GM21529 (cell line): ENCODE measurements at regions not wholly inside any gene's neighbourhood (a gene's known extent, or its start where the extent isn't known, plus 50 kb on each side); places are given as distances from the start of the nearest gene placed in this dataset.
A peak's percentile ranks its signal among the peaks of the same experiment; 100 is the strongest.

Source experiments
- ATAC-seq: cut with Tn5 transposase; IDR thresholded peaks from one replicate; pipeline ENCODE4 v1.9.1; 2021; ENCODE audit not compliant: unreplicated experiment

DNA sequence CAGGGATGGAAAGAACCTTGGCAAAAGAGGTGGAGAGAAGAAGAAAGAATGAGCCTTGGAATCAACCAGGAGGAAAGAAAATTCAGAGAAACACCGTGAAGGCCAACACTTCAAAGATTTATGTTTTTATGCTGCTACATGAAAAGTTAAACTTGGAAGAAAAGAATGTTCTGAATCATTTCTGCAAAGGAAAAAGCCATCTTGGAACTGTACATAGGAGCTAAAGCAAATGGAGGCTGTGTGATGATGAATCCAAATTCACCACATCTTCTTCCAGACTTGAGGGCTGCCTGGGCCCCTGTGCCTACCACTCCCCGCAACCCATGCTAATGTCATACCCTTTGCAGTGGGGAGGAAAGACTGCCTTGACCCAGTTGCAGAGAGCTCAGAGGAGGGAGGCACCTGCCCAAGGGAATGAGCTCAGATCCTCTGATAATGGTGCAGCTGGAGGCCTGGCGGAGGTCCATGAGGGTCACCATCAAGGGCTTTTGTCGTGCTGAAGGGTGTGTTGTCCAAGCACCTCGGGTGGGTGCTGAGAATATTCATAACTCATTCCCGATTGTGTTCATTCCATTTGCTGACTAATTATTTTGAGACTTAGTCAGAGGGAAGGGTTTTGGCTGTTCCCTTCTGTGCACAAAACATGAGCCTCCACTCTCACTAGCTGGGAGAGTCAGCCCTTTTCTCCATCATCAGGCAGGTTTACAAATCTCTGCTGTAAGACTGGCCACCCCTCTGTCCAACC, 245.8 kb upstream of the JAG1 start:
- ATAC-seq: no peak

DNA sequence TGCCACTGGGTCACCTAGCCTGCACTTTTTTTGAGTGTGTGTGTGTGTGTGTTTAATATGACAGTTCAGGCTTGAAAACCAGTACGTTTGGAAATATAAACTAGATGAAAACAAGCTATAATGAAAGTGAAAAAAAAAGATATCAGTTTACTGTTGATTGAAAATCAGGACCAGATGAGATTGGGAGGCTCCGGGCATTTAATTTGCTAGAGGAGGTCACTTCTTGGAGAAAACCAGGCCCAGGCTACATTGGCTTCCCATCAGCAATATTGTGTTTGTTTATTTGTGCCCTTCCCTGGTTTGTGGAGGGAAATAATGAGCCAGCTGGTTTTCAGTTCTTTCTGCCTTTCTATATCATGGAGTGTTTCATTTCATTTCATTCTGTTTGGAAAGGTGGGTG, 246.6 kb upstream of the JAG1 start:
- ATAC-seq: no peak

DNA sequence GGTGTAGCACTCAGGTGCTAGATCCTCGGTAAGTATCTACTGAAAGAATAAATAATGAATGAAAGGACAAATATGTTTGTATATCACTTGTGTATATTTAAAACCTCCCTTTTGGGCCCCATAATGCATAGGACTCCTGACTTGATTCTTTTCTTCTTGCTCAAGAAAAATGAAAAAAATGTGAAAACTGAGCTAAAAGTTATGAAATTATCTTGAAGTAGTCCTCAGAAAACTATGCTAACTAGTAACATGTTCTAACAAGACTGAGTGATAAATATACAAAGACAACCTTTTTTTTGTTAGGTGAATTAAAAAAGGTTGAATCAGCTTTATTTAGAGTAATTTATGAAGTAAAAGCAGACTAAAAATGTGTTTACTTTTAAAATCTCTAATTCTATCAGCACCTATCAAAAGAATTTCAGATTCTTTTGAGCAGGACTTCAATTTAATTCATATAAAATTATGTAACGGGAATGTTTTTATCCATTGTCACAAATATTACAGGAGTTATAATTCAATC, 247.8 kb upstream of the JAG1 start:
- ATAC-seq: no peak

DNA sequence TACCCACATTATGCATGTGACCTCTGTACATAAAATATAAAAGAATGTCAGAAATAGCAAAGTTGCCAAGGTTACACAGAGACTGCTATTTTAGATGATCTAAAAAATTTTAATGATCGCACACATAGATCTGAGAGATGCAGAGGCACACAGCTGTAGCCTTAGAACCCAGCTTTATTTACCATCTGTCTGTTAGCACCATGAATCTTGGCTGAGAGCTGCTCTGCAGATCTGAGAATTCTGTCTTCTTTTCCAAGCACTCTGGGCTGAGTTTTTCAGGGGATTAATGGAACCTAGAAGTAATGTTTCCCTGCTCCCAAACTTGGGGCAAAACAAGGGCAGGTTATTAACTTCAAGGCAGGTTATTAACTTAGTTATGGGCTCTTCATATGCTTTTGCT, 248.7 kb upstream of the JAG1 start:
- no peak for ATAC-seq

DNA sequence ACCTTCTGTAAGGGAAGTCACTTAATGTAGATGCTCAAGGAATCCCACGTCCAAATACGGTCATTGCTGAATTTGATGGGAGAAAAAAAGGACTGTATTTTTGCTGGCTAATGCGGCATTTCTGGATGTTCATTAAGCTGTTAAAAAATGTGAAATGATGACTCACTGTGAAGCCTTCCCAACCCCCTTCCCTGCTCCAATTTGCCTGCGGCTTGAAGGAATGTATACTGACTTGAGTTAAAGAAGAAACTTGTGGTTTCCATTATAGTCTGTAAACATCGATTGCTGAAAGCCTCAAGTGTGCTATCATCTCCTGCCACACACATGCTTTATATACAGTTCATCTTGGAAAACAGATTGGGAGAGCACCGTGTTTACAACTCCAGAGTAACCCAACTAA, 249.1 kb upstream of the JAG1 start:
- ATAC-seq: no peak

DNA sequence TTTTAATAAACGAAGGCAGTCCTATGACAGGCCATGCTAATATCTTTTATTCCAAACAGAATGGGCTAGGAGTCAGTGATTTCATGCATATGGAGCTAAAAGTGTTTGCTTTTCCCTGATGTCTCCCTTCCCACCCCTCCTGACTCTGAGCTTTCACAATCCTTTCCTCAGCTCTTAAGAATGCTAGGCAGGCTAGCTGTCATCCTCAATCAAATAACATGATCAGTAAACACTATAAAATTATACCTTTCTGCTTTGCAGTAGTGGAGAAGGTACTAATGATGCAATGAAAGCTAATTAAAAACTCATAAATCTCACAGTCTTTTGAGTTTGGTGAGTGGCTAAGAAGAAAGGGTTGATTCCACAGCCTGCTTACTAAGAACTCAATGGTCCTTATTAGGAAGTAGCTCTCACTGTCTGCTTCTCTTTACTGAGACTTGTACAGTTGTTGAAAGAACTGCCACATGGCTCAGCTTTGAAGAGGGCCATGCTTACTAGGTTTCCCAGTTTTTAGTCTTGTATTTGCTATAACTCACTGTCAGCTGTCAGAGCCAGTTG, 250.9 kb upstream of the JAG1 start:
- ATAC-seq: no peak

DNA sequence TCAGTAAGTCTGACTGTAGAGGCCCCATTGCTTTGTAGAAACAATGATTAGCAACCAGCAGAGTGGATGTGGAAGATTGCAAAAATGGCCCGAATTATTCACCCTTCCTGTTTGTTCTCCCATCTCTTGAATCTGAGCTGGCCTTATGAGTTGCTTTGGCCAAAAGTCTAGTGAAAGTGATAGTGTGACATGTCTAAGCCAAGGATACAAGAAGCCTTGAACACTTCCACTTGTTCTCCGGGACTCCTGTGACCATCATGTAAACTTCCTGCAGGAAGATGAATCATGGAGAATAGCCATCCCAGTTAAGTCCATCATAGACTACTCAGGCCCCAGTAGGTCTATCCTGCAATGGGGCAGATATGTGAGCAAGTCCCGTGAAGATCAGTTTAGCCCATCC, 252.0 kb upstream of the JAG1 start:
- ATAC-seq: no peak

DNA sequence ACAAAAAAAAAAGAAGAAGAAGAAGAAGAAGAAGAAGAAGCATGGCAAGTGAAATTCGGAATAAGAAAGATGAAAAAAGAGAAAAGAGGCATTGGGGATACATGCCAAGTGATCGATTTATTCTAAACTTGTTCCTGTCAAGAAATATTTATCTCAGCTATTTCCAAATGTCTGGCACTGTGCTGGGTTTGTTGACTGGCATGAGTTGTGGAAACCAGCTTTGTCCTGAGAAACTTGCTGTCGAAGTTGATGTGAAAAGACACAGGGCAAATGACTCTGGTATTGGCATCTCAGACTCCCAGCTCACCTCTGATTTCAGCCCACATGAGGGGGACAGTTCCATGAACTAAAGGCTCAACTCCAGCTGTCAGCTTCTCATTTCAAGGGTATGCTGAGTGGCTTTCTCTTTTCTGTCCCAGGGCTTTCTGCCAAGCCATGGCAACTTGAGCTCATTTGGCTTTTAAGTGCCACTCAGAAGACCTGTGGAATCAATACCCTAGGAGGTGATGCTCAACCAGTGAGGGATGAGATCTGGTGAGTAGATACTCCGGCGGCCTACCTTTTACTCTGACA, 253.3 kb upstream of the JAG1 start:
- no peak for ATAC-seq

DNA sequence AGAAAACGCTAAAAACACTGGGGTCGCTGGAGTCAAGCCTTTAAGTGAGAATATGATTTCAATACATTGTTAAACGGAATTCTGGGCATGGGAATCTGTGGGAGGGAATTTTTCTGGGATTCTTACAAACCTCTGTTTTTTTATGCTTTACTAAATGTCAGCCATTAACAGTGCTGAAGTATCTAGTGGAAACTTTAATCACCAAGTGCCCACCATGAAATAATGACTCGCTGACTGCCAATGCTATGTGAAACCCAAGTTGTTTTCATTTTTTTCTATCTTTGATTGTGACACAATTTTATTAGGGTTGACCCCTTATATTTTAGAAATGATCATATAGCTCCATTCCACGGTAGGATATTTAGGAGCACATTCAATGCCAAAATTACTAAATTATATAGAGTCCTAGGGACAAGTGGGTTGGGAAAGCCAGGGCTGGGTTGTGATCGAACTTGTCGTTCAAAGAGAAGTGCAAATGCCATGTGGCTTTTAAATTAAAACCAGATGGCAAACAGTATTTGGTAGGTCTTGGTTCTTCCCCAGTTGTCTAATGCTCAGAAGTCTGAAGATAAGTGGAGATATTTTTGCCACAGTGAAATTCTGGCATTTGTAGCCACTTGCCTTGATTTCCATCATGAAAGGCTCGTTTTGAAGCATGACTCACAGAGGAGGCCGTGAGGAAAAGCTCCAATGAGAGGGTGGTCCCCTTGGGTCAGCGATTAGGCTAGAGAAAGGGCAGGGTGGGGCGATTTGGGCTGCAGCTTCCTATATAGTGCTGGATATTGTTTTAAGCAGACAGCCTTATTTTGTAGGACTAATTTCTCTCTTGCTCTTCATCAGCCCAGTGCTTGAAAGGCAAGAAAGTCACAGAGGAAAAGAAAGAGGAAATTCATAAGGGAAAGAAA, 254.4 kb upstream of the JAG1 start:
- ATAC-seq: no peak

DNA sequence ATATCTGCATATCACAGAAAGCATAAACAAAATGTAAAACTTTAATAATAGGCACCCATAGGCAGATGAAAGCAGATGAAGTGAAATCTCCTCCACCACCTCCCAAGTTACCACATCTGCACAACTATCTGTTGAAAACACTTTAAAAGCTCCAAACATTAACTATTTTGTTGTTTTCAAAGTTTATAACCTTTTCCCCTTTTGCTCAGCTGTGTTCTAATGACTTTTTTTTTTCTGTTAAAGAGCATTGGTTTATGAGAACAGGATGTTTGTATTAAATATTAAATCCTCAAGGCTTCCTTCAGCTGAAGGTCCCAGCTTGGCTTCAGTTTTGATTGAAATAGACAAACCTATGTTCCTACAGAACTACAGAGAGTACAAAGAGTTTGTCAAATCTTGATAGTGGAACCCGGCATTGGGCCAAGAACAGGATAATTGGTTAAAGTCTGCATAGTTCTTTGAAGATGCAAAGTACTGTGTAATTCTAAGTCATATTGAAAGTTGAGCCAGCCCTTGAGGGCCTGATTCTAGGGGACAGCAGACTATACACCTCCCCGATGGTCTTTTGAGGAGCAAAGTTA, 255.1 kb upstream of the JAG1 start:
- ATAC-seq: no peak

DNA sequence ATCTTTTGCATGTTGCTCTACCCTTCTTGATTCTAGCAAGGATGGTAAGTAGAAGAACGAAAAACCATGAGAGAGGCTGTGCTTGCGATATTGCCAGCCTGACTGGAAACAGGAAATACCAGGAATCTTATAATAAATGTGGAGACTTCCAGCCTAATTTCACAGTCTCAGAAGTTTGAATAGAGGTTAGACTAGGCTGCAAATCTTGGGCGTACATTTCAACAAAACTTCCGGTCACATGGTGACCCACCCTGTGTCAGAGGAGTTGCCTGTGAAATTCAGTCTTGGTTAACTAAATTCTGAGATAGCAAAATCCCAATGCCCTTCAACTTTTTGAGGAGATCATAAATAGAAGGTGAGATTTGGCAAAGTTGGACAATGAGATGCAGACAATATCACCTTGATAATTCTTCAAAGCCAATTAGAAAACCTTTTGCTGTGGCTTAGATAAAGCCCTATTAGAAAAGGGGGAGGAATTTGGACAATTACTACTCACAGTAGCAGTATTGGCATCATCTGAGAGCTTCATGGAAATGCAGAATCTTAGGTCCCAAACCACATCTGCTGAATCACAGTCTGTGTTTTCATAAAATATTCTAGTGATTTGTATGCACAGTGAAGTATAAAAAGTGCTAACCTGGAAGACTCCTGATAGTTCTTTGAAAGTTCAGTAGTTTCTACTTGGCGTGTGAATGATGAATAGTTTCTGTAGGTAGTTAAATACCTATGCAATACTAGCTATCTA, 262.0 kb upstream of the JAG1 start:
- ATAC-seq: no peak

DNA sequence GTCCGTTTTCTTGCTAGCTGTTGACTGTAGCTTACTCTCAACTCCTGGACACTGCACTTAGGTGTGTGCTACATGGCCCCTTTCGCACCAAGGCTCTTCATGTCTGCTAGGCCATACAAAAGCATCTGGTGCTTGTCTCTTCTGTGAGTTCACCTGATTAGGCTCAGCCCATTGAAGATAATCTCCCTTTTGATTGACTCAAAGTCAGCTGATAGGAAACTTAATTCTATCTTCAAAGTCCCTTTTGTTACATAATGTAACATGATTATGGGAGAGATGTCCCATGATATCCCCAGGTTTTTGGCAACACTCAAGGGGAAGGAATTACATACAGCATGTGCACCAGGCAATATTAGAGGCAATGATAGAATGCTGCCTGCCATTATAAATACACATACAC, 263.0 kb upstream of the JAG1 start:
- no peak for ATAC-seq

DNA sequence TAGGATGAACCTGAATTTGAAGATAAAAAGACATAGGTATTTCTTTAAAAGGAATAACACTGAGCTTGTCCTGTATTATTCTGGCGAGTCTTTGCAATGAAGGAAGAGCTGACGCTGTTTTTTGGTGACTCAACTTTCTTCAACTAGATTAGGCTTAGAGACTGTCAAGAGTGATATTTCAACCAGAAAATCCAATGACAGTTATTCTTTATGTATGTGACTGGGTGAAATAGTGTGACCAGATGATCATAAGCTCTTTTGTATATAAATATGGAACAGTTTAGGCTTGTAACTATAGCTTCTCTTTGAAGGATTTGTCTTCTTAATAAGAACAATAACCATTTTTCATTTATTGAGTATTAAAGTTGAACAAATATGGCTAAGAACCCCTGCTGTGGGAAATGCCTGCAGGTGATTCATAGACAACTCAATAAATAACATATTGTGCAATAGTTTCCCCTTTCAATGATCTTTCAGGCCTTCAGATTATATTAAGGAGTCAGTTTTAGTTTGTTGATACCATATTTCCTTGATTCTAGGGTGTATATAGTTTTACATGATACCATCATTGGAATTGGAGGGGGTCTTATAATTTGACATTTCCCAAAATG, 265.6 kb upstream of the JAG1 start:
- ATAC-seq: no peak

DNA sequence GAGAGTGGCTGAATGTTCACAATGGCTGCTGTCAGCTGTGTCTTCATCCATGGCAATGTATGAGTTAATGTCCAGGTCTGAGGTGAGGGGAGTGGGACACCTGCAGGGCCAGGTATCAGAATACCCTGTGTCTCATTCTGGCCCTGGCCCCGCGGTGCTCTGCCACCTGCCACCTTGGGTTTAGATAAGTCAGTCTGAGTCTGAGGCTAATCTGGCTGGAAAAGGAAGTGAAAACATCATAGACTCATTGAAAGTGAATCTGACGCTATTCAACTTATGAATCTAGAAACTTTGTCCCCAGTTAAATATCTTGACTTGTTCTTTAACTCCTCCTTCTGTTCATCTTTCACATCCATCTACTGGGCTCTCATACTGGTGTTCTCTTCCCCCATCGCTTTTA, 267.1 kb upstream of the JAG1 start:
- peak; percentile 95 for ATAC-seq

DNA sequence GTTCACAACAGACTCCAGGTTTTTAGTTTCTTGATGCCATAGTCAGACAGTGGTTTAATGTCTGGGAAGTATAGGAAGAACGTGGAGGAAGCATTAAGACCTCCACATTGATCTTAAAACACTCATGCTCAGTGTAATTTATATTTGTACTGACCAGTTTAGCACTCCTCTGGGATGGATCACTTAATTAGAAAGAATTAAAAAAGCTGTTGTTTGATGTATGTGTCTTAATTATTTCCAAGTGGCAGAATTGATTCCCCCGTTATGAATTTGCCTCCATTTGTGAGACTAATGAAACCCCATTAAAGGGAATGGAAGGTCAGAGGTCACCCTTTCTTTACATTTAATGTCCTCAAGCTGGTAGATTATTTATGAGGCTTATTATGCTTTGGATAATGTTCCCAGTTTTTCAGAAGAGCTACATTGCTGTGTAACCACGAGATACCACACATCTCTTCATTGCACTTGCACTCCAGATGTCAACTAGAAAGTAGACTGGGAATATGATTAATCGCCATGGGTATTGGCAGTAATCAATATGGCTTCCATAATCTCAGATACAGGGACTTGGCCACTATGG, 270.0 kb upstream of the JAG1 start:
- no peak for ATAC-seq

DNA sequence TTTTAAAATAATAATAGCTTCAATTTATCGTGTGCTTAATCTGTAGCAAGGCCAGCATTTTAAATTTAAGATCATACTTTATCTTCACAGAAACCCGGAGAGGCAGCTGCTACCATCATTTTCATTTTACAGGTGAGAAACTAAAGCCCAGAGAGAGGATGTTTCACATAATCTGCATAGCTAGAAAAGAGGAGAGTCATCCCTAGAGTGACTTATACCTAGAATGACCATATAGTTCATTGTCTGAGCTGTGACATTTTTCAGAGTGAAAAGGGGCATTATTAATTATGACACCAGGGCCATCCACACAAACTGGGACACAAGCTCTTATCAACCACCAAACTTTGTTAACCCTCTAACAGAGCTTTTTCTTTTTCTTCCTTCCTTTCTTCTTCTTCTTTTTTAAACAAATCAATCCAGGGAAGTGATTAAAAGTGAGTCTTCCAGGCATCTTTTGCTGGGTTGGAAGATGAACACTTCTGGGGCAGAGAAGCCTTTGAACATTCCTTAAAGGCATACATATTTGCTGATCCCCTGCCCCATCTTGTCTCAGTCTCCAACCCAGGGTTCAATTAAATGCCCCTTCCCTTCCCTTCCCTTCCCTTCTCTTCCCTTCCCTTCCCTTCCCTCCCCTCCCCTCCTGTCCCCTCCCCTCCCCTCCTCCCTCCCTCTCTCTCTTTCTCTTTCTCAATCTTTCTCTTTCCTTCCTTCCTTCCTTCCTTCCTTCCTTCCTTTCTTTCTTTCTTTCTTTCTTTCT, 272.5 kb upstream of the JAG1 start:
- ATAC-seq: peak; percentile 72

DNA sequence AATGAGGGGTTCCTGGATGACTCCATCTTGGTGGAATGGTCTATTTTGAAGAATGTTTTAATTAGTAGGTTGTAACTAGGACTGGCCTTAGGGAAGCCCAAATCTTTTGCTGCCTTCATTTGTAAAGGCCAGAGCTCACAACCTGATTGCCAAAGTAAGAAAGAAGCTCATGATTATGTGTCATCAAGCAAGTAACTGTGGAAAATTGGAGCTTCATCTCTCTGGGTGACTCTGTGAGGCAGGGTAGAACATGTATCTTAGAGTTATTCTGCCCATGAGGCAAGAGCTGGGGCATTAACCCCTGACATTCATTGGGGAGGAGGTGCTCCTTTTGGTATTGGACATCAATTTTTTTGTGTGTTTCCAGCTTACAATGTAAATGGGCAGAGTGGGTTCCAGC, 273.9 kb upstream of the JAG1 start:
- no peak for ATAC-seq

DNA sequence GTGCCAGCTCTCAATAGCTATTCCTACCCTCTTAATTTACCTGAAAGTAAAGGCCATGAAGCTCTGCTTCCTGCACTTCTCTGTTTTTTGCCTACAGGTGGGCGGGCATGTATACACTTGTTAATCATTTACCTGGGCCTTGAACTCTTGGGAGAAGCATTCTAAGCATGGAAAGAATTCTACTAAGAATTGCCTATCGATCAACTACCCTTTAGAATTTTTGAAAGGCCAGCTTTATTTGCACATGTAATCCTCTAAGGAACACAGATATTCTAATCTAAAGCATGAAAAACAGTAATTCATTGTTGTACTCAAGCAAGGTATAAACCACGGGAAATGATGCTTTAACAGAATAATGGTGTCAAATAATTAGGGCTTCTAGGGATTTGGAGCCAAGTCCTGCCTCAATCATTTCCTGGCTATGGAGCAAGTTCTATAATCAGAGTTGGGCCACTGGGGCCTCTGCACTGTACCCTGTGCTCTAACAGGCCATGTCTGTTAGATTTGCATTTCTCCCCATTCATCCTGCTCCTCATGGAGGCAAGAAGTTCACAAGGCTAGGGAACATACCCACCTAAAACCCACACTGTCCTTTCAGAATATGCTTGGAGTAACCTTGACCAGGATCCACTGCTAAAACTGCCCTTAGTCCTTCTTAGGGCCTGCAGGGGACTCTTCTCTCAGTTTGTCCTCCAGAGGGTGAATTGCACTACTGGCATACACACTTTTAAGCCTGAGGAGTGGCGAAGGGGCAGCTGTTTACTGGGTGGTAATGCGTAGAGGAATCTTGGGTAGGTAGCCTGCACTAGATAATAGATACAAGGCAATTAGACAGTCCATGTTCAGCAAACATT, 276.4 kb upstream of the JAG1 start:
- ATAC-seq: no peak
